MM.1S (cell line): ENCODE measurements at regions not wholly inside any gene's neighbourhood (a gene's known extent, or its start where the extent isn't known, plus 50 kb on each side); places are given as distances from the start of the nearest gene placed in this dataset.

Experiments used
- CTCF ChIP-seq: fragments of 300-600 bp; sonication (generic); IDR thresholded peaks from 2 replicates; pipeline ENCODE4 v1.5.1; 2016; ENCODE audit warnings: antibody characterized with exemption, low read length, mixed read lengths
- EZH2phosphoT487 ChIP-seq: fragments of 300-600 bp; sonication (generic); IDR thresholded peaks from 2 replicates; pipeline ENCODE4 v1.6.1; 2018; ENCODE audit warnings: antibody characterized with exemption, low read length

GRCh38 chr1:38239258-38239835, 192.8 kb upstream of the POU3F1 start:
- TF ChIP-seq CTCF: no peak
- TF ChIP-seq EZH2phosphoT487: no peak
